Neural cell (in vitro differentiated cells): ENCODE measurements at regions not wholly inside any gene's neighbourhood (a gene's known extent, or its start where the extent isn't known, plus 50 kb on each side); places are given as distances from the start of the nearest gene placed in this dataset.

ENCODE experiments used
- H2AFZ ChIP-seq: fragments of 200-600, 300-800 bp; sonication (generic), shearing (Covaris generic); 2 replicates; pipeline ENCODE4 v1.6.0; 2014; ENCODE audit warnings: low read depth, mild to moderate bottlenecking, antibody characterized with exemption, low read length, moderate library complexity
- H3F3A ChIP-seq: fragments of 200-600 bp; shearing (Covaris generic); 2 replicates; pipeline ENCODE4 v1.6.1; 2016; ENCODE audit warnings: mild to moderate bottlenecking, moderate library complexity, mixed read lengths, antibody characterized with exemption, low read length; ENCODE audit not compliant: insufficient read depth, poor library complexity, severe bottlenecking
- H3K27ac ChIP-seq: fragments of 200-600, 300-800 bp; sonication (generic), shearing (Covaris generic); 2 replicates; pipeline ENCODE4 v1.5.1; 2014; ENCODE audit warnings: mild to moderate bottlenecking, low read length, moderate library complexity
- H3K27me3 ChIP-seq: fragments of 300-800, 200-600 bp; sonication (generic), shearing (Covaris generic); 2 replicates; pipeline ENCODE4 v1.6.0; 2014; ENCODE audit warnings: mild to moderate bottlenecking, low read depth, low read length, moderate library complexity; ENCODE audit not compliant: insufficient read depth
- H3K36me3 ChIP-seq: fragments of 300-800, 200-600 bp; sonication (generic), shearing (Covaris generic); 2 replicates; pipeline ENCODE4 v1.5.1; 2014; ENCODE audit warnings: mild to moderate bottlenecking, antibody characterized with exemption, low read length, moderate library complexity; ENCODE audit not compliant: insufficient read depth
- H3K4me2 ChIP-seq: fragments of 300-800, 200-600 bp; sonication (generic), shearing (Covaris generic); 2 replicates; pipeline ENCODE4 v1.6.0; 2014; ENCODE audit warnings: mild to moderate bottlenecking, low read length
- H3K4me3 ChIP-seq: fragments of 300-800, 200-600 bp; sonication (generic), shearing (Covaris generic); 2 replicates; pipeline ENCODE4 v1.5.1; 2014; ENCODE audit warnings: mild to moderate bottlenecking, low read length, moderate library complexity
- H3K79me2 ChIP-seq: fragments of 200-600 bp; shearing (Covaris generic); replicated peaks from 2 replicates; pipeline ENCODE4 v1.6.0; 2014; ENCODE audit warnings: mild to moderate bottlenecking, low read length, moderate library complexity; ENCODE audit not compliant: insufficient read depth
- H3K9ac ChIP-seq: fragments of 300-800, 200-600 bp; sonication (generic), shearing (Covaris generic); 2 replicates; pipeline ENCODE4 v1.6.1; 2016; ENCODE audit warnings: mild to moderate bottlenecking, low read length, mixed read lengths
- H3K9me2 ChIP-seq: fragments of 200-600 bp; shearing (Covaris generic); 2 replicates; pipeline ENCODE4 v1.6.1; 2016; ENCODE audit warnings: mild to moderate bottlenecking, low read length, mixed read lengths; ENCODE audit not compliant: insufficient read depth
- H3K9me3 ChIP-seq: fragments of 200-600, 300-800 bp; sonication (generic), shearing (Covaris generic); 2 replicates; pipeline ENCODE4 v1.6.1; 2016; ENCODE audit warnings: mild to moderate bottlenecking, mixed run types, low read length, moderate library complexity, mixed read lengths
- H4K20me1 ChIP-seq: fragments of 200-600 bp; shearing (Covaris generic); 2 replicates; pipeline ENCODE4 v1.6.1; 2016; ENCODE audit warnings: mild to moderate bottlenecking, mixed run types; ENCODE audit not compliant: insufficient read depth
- CTCF ChIP-seq: fragments of 450-650 bp; IDR thresholded peaks from 2 replicates; pipeline ENCODE4 v1.5.1; 2014; ENCODE audit warnings: antibody characterized with exemption, mild to moderate bottlenecking, moderate library complexity; ENCODE audit not compliant: poor library complexity, severe bottlenecking
- EP300 ChIP-seq: fragments of 450-650 bp; conservative IDR thresholded peaks from 2 replicates; pipeline ENCODE4 v1.6.1; 2014; ENCODE audit warnings: antibody characterized with exemption, mild to moderate bottlenecking, moderate library complexity; ENCODE audit not compliant: poor library complexity, severe bottlenecking
- EZH2 ChIP-seq: fragments of 200-600, 300-800 bp; shearing (Covaris generic), sonication (generic); IDR thresholded peaks from 2 replicates; pipeline ENCODE4 v1.6.1; 2014; ENCODE audit warnings: antibody characterized with exemption, low read length, borderline replicate concordance, mild to moderate bottlenecking; ENCODE audit not compliant: insufficient read depth, poor library complexity, severe bottlenecking
- MXI1 ChIP-seq: fragments of 450-650 bp; conservative IDR thresholded peaks from 2 replicates; pipeline ENCODE4 v1.6.1; 2014; ENCODE audit warnings: antibody characterized with exemption, mild to moderate bottlenecking; ENCODE audit not compliant: poor library complexity, severe bottlenecking
- POLR2AphosphoS5 ChIP-seq: IDR thresholded peaks from 2 replicates; pipeline ENCODE4 v1.6.1; 2012
- RAD21 ChIP-seq: fragments of 450-650 bp; conservative IDR thresholded peaks from 2 replicates; pipeline ENCODE4 v1.6.1; 2014; ENCODE audit warnings: antibody characterized with exemption, mild to moderate bottlenecking, moderate library complexity
- REST ChIP-seq: IDR thresholded peaks from 2 replicates; pipeline ENCODE4 v1.6.1; 2012; ENCODE audit warnings: borderline replicate concordance
- SMC3 ChIP-seq: fragments of 450-650 bp; conservative IDR thresholded peaks from 2 replicates; pipeline ENCODE4 v1.6.1; 2014; ENCODE audit warnings: antibody characterized with exemption, mild to moderate bottlenecking, moderate library complexity; ENCODE audit not compliant: poor library complexity
- TAF1 ChIP-seq: IDR thresholded peaks from 2 replicates; pipeline ENCODE4 v1.6.1; 2012; ENCODE audit warnings: low read depth

GRCh38 chr5:144778561-144778960 lies 607.9 kb downstream of the KCTD16 start:
- Histone ChIP-seq H3K9me3 (no peaks in the 10 kb centered on the region), H3K9me2 (no peaks in the 10 kb centered on the region), H3K27ac (no peak overlapping the region), H3F3A (no peaks in the 10 kb centered on the region), H3K9ac (no peak overlapping the region), H3K27me3 (no peaks in the 10 kb centered on the region), H4K20me1 (no peaks in the 10 kb centered on the region), H3K79me2 (no peaks in the 10 kb centered on the region), H3K36me3 (no peaks in the 10 kb centered on the region), H3K4me2 (no peak overlapping the region), H3K4me3 (no peak overlapping the region), H2AFZ (no peak overlapping the region)
- TF ChIP-seq POLR2AphosphoS5 (no peak), REST (no peak), TAF1 (no peak), RAD21 (no peak), MXI1 (no peak)

GRCh38 chr5:144774197-144774596 lies 603.5 kb downstream of the KCTD16 start:
- Histone ChIP-seq H3K27me3 (no peaks in the 10 kb centered on the region), H3K9me2 (no peaks in the 10 kb centered on the region), H3K9ac (no peak overlapping the region), H3K27ac (no peak overlapping the region), H4K20me1 (no peaks in the 10 kb centered on the region), H3K9me3 (no peaks in the 10 kb centered on the region), H3K79me2 (no peaks in the 10 kb centered on the region), H2AFZ (no peak overlapping the region), H3K4me2 (no peak overlapping the region), H3K4me3 (no peak overlapping the region), H3F3A (no peaks in the 10 kb centered on the region), H3K36me3 (no peaks in the 10 kb centered on the region)
- no peak for TF ChIP-seq CTCF
- no peak for TF ChIP-seq REST
- TF ChIP-seq EP300: no peak
- TF ChIP-seq RAD21: no peak
- no peak for TF ChIP-seq SMC3
- no peak for TF ChIP-seq MXI1
- no peak for TF ChIP-seq EZH2
- TF ChIP-seq POLR2AphosphoS5: no peak
- no peak for TF ChIP-seq TAF1
